22Rv1 (cell line): ENCODE measurements at regions not wholly inside any gene's neighbourhood (a gene's known extent, or its start where the extent isn't known, plus 50 kb on each side); places are given as distances from the start of the nearest gene placed in this dataset.

ENCODE experiments used
- H3K27ac ChIP-seq: fragments of 450-650 bp; 2 replicates; pipeline ENCODE4 v1.5.1; 2017
- CTCF ChIP-seq: fragments of 450-650 bp; IDR thresholded peaks from 2 replicates; pipeline ENCODE4 v1.5.1; 2017; ENCODE audit warnings: mild to moderate bottlenecking
- ZFX ChIP-seq: fragments of 450-650 bp; IDR thresholded peaks from 2 replicates; pipeline ENCODE4 v1.6.1; 2017; ENCODE audit warnings: antibody characterized with exemption, borderline replicate concordance

GRCh38 chr3:178302966-178303930, 233.0 kb upstream of the KCNMB2 start:
- H3K27ac ChIP-seq = no peak overlapping the region
- TF ChIP-seq CTCF (no peak), ZFX (no peak)

- no peak overlapping the region for H3K27ac ChIP-seq
Observed at GRCh38 chr3:178304758-178305467, 231.3 kb upstream of the KCNMB2 start.

GRCh38 chr3:178306432-178307115, 229.7 kb upstream of the KCNMB2 start:
- no peak overlapping the region for H3K27ac ChIP-seq
- TF ChIP-seq CTCF (no peak), ZFX (no peak)

More at GRCh38 chr3:178304758-178305467, 231.3 kb upstream of the KCNMB2 start:
- TF ChIP-seq CTCF (no peak), ZFX (no peak)

GRCh38 chr3:178308771-178309170, 227.5 kb upstream of the KCNMB2 start:
- TF ChIP-seq CTCF (no peak), ZFX (no peak)
- H3K27ac ChIP-seq = no peak overlapping the region

GRCh38 chr3:178310949-178311348, 225.3 kb upstream of the KCNMB2 start:
- TF ChIP-seq CTCF (no peak), ZFX (no peak)
- no peak overlapping the region for H3K27ac ChIP-seq

GRCh38 chr3:178313716-178314115, 222.5 kb upstream of the KCNMB2 start:
- TF ChIP-seq CTCF (no peak), ZFX (no peak)
- H3K27ac ChIP-seq = no peak overlapping the region
